Liver (tissue), 8 donors: ENCODE measurements at regions not wholly inside any gene's neighbourhood (a gene's known extent, or its start where the extent isn't known, plus 50 kb on each side); places are given as distances from the start of the nearest gene placed in this dataset.

Source experiments
- DNase-seq: peaks from one replicate; pipeline ENCODE4 v3.0.0-alpha.2; 2017; ENCODE audit warnings: low spot score
- H3K27ac ChIP-seq, 2 donors: one replicate each; pipeline ENCODE4 v1.7.0; 2013; ENCODE audit warnings: inconsistent platforms in 2 of 2, low read length in 2 of 2, control low read depth in 1 of 2, low read depth in 1 of 2, mild to moderate bottlenecking in 1 of 2
- H3K27me3 ChIP-seq, 4 donors: one replicate each; pipeline versions ENCODE4 v1.6.1 to v1.7.0; 2013; ENCODE audit warnings: low read length in 3 of 4, inconsistent platforms in 1 of 4, mild to moderate bottlenecking in 1 of 4, moderate library complexity in 1 of 4; ENCODE audit not compliant: control insufficient read depth in 4 of 4, insufficient read depth in 4 of 4
- H3K36me3 ChIP-seq, 4 donors: one replicate each; pipeline versions ENCODE4 v1.6.1 to v1.7.0; 2013; ENCODE audit warnings: low read length in 3 of 4, mild to moderate bottlenecking in 3 of 4, low read depth in 1 of 4, moderate library complexity in 1 of 4; ENCODE audit not compliant: control insufficient read depth in 4 of 4, insufficient read depth in 3 of 4
- H3K4me1 ChIP-seq, 4 donors: one replicate each; pipeline versions ENCODE4 v1.6.1 to v1.7.0; 2013; ENCODE audit warnings: low read length in 3 of 4, mild to moderate bottlenecking in 3 of 4, moderate library complexity in 1 of 4; ENCODE audit not compliant: control insufficient read depth in 4 of 4, insufficient read depth in 4 of 4
- H3K4me3 ChIP-seq, 3 donors: one replicate each; pipeline versions ENCODE4 v1.6.1 to v1.7.0; 2013; ENCODE audit warnings: low read length in 3 of 3, control low read depth in 1 of 3, low read depth in 1 of 3, mild to moderate bottlenecking in 1 of 3
- H3K9ac ChIP-seq, 2 donors: one replicate each; pipeline ENCODE4 v1.7.0; 2013; ENCODE audit warnings: low read length in 2 of 2, mild to moderate bottlenecking in 2 of 2, moderate library complexity in 2 of 2, control low read depth in 1 of 2, low read depth in 1 of 2
- H3K9me3 ChIP-seq, 4 donors: one replicate each; pipeline versions ENCODE4 v1.6.1 to v1.7.0; 2013; ENCODE audit warnings: low read length in 3 of 4; ENCODE audit not compliant: control insufficient read depth in 4 of 4
- ATF3 ChIP-seq: IDR thresholded peaks from 2 replicates; pipeline ENCODE4 v1.6.1; 2016; ENCODE audit warnings: antibody characterized with exemption
- CTCF ChIP-seq: fragments of 150-350 bp; IDR thresholded peaks from 2 replicates; pipeline ENCODE4 v1.5.1; 2017; ENCODE audit warnings: improper control_type of control experiment, low read depth, low read length; ENCODE audit not compliant: missing input control
- EGR1 ChIP-seq, 2 donors: IDR thresholded peaks; 2 replicates each; pipeline ENCODE4 v1.6.1; 2016 to 2018; ENCODE audit warnings: antibody characterized with exemption in 2 of 2, low read depth in 2 of 2
- FOXA1 ChIP-seq: IDR thresholded peaks from 2 replicates; pipeline ENCODE4 v1.6.1; 2016; ENCODE audit warnings: antibody characterized with exemption
- FOXA2 ChIP-seq: IDR thresholded peaks from 2 replicates; pipeline ENCODE4 v1.6.1; 2016; ENCODE audit warnings: antibody characterized with exemption
- GABPA ChIP-seq, 2 donors: IDR thresholded peaks in 1 of 2; conservative IDR thresholded peaks in 1 of 2; 2 replicates each; pipeline ENCODE4 v1.6.1; 2016; ENCODE audit warnings: antibody characterized with exemption in 2 of 2, mild to moderate bottlenecking in 1 of 2, moderate library complexity in 1 of 2
- HNF4A ChIP-seq, 2 donors: conservative IDR thresholded peaks; 2 replicates each; pipeline ENCODE4 v1.6.1; 2016; ENCODE audit warnings: antibody characterized with exemption in 2 of 2, mild to moderate bottlenecking in 2 of 2
- HNF4G ChIP-seq: IDR thresholded peaks from 2 replicates; pipeline ENCODE4 v1.6.1; 2016; ENCODE audit warnings: antibody characterized with exemption
- JUND ChIP-seq, 2 donors: IDR thresholded peaks; 2 replicates each; pipeline ENCODE4 v1.6.1; 2016; ENCODE audit warnings: antibody characterized with exemption in 2 of 2
- MAX ChIP-seq: IDR thresholded peaks from 2 replicates; pipeline ENCODE4 v1.6.1; 2016; ENCODE audit warnings: antibody characterized with exemption
- NR2F2 ChIP-seq: IDR thresholded peaks from 2 replicates; pipeline ENCODE4 v1.6.1; 2016; ENCODE audit warnings: antibody characterized with exemption
- RAD21 ChIP-seq, 2 donors: IDR thresholded peaks; 2 replicates each; pipeline ENCODE4 v1.6.1; 2016; ENCODE audit warnings: antibody characterized with exemption in 2 of 2, mild to moderate bottlenecking in 2 of 2
- RXRA ChIP-seq, 2 donors: IDR thresholded peaks; 2 replicates each; pipeline ENCODE4 v1.6.1; 2017 to 2018; ENCODE audit warnings: antibody characterized with exemption in 2 of 2, mild to moderate bottlenecking in 1 of 2
- SP1 ChIP-seq: IDR thresholded peaks from 2 replicates; pipeline ENCODE4 v1.6.1; 2018; ENCODE audit warnings: antibody characterized with exemption, mild to moderate bottlenecking
- TAF1 ChIP-seq: conservative IDR thresholded peaks from 2 replicates; pipeline ENCODE4 v1.6.1; 2016; ENCODE audit warnings: antibody characterized with exemption, mild to moderate bottlenecking
- YY1 ChIP-seq: IDR thresholded peaks from 2 replicates; pipeline ENCODE4 v1.6.1; 2016; ENCODE audit warnings: antibody characterized with exemption, mild to moderate bottlenecking
- ZBTB33 ChIP-seq: IDR thresholded peaks from 2 replicates; pipeline ENCODE4 v1.6.1; 2016; ENCODE audit warnings: antibody characterized with exemption
- WGBS: extraction: QIAGEN DNeasy Blood & Tissue Kit; methylation state at CpG from one replicate; pipeline ENCODE4 v1.1.7; 2013; 5-methylcytosine and 5-hydroxymethylcytosine counted together
- donor health status: healthy.
- donor health status: healthy.
- donor health status: healthy.
- donor health status: healthy.
- donor health status: healthy.

- DNase-seq: no peak
- no peaks in the 10 kb centered on the region for H3K4me1 ChIP-seq
- no peak overlapping the region for H3K9ac ChIP-seq
- H3K27ac ChIP-seq: no peak overlapping the region
- TF ChIP-seq NR2F2 (no peak), TAF1 (no peak), HNF4G (no peak), YY1 (no peak), RAD21 (IDR thresholded peaks at IDR 0.05) (no peak), JUND (IDR thresholded peaks at IDR 0.05) (no peak), ATF3 (no peak), RXRA (IDR thresholded peaks at IDR 0.05) (no peak)
- no peak overlapping the region for H3K4me3 ChIP-seq
- H3K9me3 ChIP-seq: peaks cover 0 to 4% (median 2%) of the 10 kb centered on the region in 4 donors
- no peaks in the 10 kb centered on the region for H3K36me3 ChIP-seq
- H3K27me3 ChIP-seq: no peaks in the 10 kb centered on the region
These were observed 740.9 kb downstream of the METTL15 start for GRCh38 chr11:28849053-28849452.

- Histone ChIP-seq H3K27ac (no peak overlapping the region), H3K4me1 (no peaks in the 10 kb centered on the region), H3K9me3 (no peaks in the 10 kb centered on the region), H3K27me3 (no peaks in the 10 kb centered on the region), H3K36me3 (no peaks in the 10 kb centered on the region), H3K4me3 (no peak overlapping the region), H3K9ac (no peak overlapping the region)
- 70% methylated on average over 1 of the region's 1 CpG for WGBS
- DNase-seq: no peak
- TF ChIP-seq HNF4A (conservative IDR thresholded peaks at IDR 0.05) (no peak), FOXA2 (no peak), SP1 (no peak), RXRA (IDR thresholded peaks at IDR 0.05) (no peak), JUND (IDR thresholded peaks at IDR 0.05) (no peak), TAF1 (no peak), ZBTB33 (no peak), HNF4G (no peak), RAD21 (IDR thresholded peaks at IDR 0.05) (no peak), FOXA1 (no peak), GABPA (IDR thresholded peaks at IDR 0.05 in 1 of 2, conservative IDR thresholded peaks at IDR 0.05 in 1 of 2) (no peak), MAX (no peak)
These were observed 734.5 kb downstream of the METTL15 start for GRCh38 chr11:28842716-28843115.

- Histone ChIP-seq H3K9me3 (no peaks in the 10 kb centered on the region), H3K36me3 (no peaks in the 10 kb centered on the region), H3K4me3 (no peak overlapping the region), H3K27me3 (no peaks in the 10 kb centered on the region), H3K27ac (no peak overlapping the region), H3K4me1 (no peaks in the 10 kb centered on the region), H3K9ac (no peak overlapping the region)
- 57% methylated on average over 1 of the region's 1 CpG for WGBS
- no peak for DNase-seq
- TF ChIP-seq RXRA (IDR thresholded peaks at IDR 0.05): no peak
- no peak for TF ChIP-seq MAX
- no peak for TF ChIP-seq TAF1
- TF ChIP-seq YY1: no peak
- no peak for TF ChIP-seq ZBTB33
- TF ChIP-seq RAD21 (IDR thresholded peaks at IDR 0.05): no peak
- no peak for TF ChIP-seq CTCF
- TF ChIP-seq ATF3: no peak
- TF ChIP-seq GABPA (IDR thresholded peaks at IDR 0.05 in 1 of 2, conservative IDR thresholded peaks at IDR 0.05 in 1 of 2): no peak
- no peak for TF ChIP-seq NR2F2
- no peak for TF ChIP-seq HNF4G
- TF ChIP-seq SP1: no peak
- TF ChIP-seq JUND (IDR thresholded peaks at IDR 0.05): no peak
- no peak for TF ChIP-seq EGR1 (IDR thresholded peaks at IDR 0.05; ENCODE audit: low read depth in 2 of 2)
These were observed 730.6 kb downstream of the METTL15 start for GRCh38 chr11:28838741-28839140.
